Mucosa of descending colon (tissue), 3 donors: ENCODE measurements at regions not wholly inside any gene's neighbourhood (a gene's known extent, or its start where the extent isn't known, plus 50 kb on each side); places are given as distances from the start of the nearest gene placed in this dataset.
"Not testable (repeated sequence)": the region's sequence is repeated elsewhere in the genome, so short reads cannot be mapped to it uniquely, and the experiment has no call there.

Experiments
- ATAC-seq: fragments of 200-7000 bp; cut with Tn5 transposase; one replicate; pipeline ENCODE4 v1.9.1; 2020; ENCODE audit warnings: mild to moderate bottlenecking, moderate library complexity
- DNase-seq, 3 donors: peaks; one replicate each; pipeline ENCODE4 v3.0.0-alpha.2; 2020
- H3K36me3 ChIP-seq: fragments of 200-600 bp; one replicate; pipeline ENCODE4 v1.8.0; 2021; ENCODE audit warnings: low read depth, mild to moderate bottlenecking
- H3K4me1 ChIP-seq: fragments of 200-600 bp; one replicate; pipeline ENCODE4 v1.8.0; 2021; ENCODE audit warnings: low read depth, mild to moderate bottlenecking
- H3K4me3 ChIP-seq: fragments of 200-600 bp; one replicate; pipeline ENCODE4 v1.8.0; 2021; ENCODE audit warnings: mild to moderate bottlenecking
- H3K9me3 ChIP-seq: fragments of 200-600 bp; one replicate; pipeline ENCODE4 v1.8.0; 2021; ENCODE audit warnings: mild to moderate bottlenecking
- intact Hi-C, 2 donors: fragments of 100-400 bp; cut with DNase I in 1 of 2; cut with micrococcal nuclease in 1 of 2; formaldehyde crosslinking; loops; one replicate each; pipeline versions ENCODE4 v1.11.0 to v1.11.1; 2022; cut with DNase I, micrococcal nuclease
- TF ChIP-seq, protein P1 (sequence below): fragments of 200-600 bp; IDR thresholded peaks from one replicate; pipeline ENCODE4 v1.8.0; 2022; ENCODE audit warnings: antibody characterized with exemption, mild to moderate bottlenecking
- donor health status: DM: no; HTN: no; CAD: no; lungs with moderate emphysema.
- donor health status: DM: no; HTN: no; CAD: no.
- donor health status: DM: no; HTN: yes; CAD: no.

GRCh38 chr11:33949252-33949913 is 57.5 kb upstream of the LMO2 start:
- no peak for ATAC-seq
- Histone ChIP-seq H3K4me3 (no peak overlapping the region), H3K36me3 (no peaks in the 10 kb centered on the region), H3K9me3 (no peaks in the 10 kb centered on the region), H3K4me1 (no peaks in the 10 kb centered on the region)
- no peak for DNase-seq
- intact Hi-C loops, result no loop called here
- TF ChIP-seq, protein P1, sequence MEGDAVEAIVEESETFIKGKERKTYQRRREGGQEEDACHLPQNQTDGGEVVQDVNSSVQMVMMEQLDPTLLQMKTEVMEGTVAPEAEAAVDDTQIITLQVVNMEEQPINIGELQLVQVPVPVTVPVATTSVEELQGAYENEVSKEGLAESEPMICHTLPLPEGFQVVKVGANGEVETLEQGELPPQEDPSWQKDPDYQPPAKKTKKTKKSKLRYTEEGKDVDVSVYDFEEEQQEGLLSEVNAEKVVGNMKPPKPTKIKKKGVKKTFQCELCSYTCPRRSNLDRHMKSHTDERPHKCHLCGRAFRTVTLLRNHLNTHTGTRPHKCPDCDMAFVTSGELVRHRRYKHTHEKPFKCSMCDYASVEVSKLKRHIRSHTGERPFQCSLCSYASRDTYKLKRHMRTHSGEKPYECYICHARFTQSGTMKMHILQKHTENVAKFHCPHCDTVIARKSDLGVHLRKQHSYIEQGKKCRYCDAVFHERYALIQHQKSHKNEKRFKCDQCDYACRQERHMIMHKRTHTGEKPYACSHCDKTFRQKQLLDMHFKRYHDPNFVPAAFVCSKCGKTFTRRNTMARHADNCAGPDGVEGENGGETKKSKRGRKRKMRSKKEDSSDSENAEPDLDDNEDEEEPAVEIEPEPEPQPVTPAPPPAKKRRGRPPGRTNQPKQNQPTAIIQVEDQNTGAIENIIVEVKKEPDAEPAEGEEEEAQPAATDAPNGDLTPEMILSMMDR, result no peak

DNA sequence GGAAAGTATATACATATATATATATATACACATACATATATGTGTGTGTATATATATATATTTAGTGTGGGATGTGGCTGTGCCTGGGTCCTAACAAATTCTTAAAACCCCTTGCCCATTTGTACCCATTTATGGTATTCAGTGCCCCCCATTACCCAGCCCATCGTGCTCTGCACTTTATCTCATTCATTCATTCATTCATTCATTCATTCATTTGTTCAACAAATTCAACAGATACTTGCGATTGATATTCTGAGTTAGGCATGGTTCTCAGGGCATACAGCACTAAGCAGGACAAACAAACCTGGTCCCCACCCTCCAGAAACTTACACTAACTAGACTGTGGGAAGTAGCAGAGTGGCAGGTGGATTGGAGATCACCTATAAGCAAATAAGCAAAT is 56.6 kb upstream of the LMO2 start:
- Histone ChIP-seq H3K4me1 (no peaks in the 10 kb centered on the region), H3K36me3 (no peaks in the 10 kb centered on the region), H3K9me3 (no peaks in the 10 kb centered on the region), H3K4me3 (no peak overlapping the region)
- ATAC-seq, result no peak
- intact Hi-C loops, result no loop called here
- DNase-seq, result no peak
- TF ChIP-seq, protein P1, result no peak

- intact Hi-C loops, H3K4me1 ChIP-seq, H3K4me3 ChIP-seq, ATAC-seq, DNase-seq, H3K36me3 ChIP-seq, H3K9me3 ChIP-seq: not testable (repeated sequence)
Observed at GRCh38 chr11:33947918-33948317, 56.0 kb upstream of the LMO2 start.

DNA sequence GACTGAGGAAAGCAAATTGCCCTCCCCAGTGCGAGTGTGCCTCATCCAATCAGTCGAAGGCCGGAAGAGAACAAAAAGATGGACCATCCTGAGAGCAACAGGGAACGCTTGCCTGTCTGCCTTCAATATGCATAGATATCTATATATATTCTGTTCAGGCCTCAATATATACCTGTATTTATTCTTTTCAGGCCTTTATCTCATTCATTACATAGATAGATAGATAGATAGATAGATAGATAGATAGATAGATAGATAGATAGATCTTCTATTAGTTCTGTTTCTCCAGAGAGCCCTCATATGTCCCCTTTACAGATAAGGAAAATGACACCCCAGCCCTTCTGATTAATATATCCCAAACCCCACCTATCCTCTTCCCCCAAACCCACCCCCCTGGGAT is 55.1 kb upstream of the LMO2 start:
- no peaks in the 10 kb centered on the region for H3K36me3 ChIP-seq
- no peak overlapping the region for H3K4me3 ChIP-seq
- ATAC-seq (no peak), DNase-seq (no peak)
- TF ChIP-seq, protein P1, result no peak
- no peaks in the 10 kb centered on the region for H3K9me3 ChIP-seq
- intact Hi-C loops, result no loop called here
- no peaks in the 10 kb centered on the region for H3K4me1 ChIP-seq

GRCh38 chr11:33945481-33946268 is 53.8 kb upstream of the LMO2 start:
- Histone ChIP-seq H3K36me3 (no peaks in the 10 kb centered on the region), H3K4me1 (no peaks in the 10 kb centered on the region), H3K4me3 (no peak overlapping the region), H3K9me3 (no peaks in the 10 kb centered on the region)
- TF ChIP-seq, protein P1, result no peak
- no peak for DNase-seq
- intact Hi-C loops, result no loop called here
- no peak for ATAC-seq

DNA sequence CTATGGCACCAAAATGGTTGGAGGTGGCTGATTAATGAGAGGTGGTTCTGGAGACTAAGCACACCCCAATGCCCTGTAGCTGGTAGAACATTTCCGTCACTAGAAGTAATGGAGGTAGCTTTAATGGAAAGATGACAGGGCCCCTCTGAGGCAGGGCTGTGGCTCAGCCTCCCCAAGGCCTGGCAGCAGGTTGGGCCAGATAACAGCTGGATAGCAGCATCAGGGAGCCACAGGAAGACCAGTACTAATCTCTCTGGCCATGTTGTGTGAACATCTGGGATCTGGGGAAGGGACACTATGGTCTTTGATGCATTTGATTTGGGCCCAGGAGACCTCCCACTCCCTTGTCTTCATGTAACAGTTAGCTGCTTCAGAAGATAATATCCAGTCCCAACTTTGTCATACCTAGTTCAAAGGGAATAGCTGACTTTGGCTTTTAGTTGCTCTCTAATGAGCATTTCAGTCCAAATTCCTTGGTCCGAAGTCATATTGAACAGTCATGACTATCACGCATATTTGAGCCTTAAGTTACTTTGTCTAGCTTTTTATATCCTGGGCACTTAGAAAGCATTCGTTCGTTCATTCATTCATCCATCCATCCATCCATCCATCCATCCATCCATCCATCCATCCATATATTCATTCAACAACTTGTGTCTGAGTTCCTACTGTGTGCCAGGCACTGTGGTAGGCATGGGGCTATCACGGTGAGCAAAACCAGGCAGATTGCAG is 53.0 kb upstream of the LMO2 start:
- TF ChIP-seq, protein P1, result no peak
- Histone ChIP-seq H3K4me1 (no peaks in the 10 kb centered on the region), H3K9me3 (no peaks in the 10 kb centered on the region), H3K4me3 (no peak overlapping the region), H3K36me3 (no peaks in the 10 kb centered on the region)
- intact Hi-C loops, result no loop called here
- DNase-seq (no peak), ATAC-seq (no peak)
